ENCODE measurements at regions not wholly inside any gene's neighbourhood (a gene's known extent, or its start where the extent isn't known, plus 50 kb on each side); places are given as distances from the start of the nearest gene placed in this dataset.

DNA sequence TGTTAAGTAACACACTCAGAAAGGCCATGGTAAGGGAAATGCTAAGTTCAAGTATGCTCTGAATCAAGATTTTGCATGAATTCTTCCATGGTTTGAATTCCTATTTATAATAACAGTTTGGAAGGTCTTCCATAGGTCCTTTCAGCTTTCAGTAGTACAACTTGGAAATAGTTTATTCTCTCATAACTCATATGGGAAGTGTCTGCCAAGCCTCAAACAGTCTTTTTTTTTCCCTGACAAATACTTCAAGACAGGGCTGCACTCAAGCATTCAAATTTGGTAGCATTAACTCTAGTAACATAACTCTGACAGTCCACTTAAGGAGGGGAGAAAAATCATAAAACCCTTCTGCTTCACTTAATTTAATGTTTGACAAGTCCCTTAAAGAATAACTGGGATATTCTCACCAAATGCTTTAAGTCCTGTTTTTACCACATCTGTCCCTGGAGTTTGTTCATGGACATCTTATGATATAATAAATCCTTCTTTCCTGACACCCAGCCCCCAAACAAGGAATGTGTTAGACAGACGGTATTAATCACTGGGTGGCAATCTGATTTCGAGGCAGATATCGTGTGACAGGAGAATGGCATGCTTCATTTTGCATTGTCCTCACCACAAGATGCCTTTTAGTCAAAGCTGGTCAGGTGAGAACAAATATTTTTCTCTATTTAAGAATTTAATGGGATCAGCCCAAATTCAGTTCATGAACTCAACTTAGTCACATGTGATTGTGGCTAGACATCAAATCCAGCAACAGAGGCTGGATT lies 165.7 kb downstream of the BMP4 start:
- no CpG with 5 or more reads among the region's 3 CpGs for WGBS (ENCODE audit: extremely low coverage, insufficient coverage, insufficient read length)
- no peak overlapping the region for H3K4me2 ChIP-seq (ENCODE audit: low read length)
- no peak overlapping the region for H3K23ac ChIP-seq (ENCODE audit: low read length)
- no peak overlapping the region for H4K8ac ChIP-seq (ENCODE audit: low read depth, low read length)
- no peak overlapping the region for H3K9ac ChIP-seq (ENCODE audit: low read length)
- no peak overlapping the region for H3K14ac ChIP-seq (ENCODE audit: low read length)
- no peak overlapping the region for H2BK12ac ChIP-seq (ENCODE audit: low read length)
- DNase-seq: no peak
- H3K18ac ChIP-seq (ENCODE audit: low read length): no peak overlapping the region
- H3K4me3 ChIP-seq (ENCODE audit: low read depth, low read length): no peak overlapping the region
- H3K79me2 ChIP-seq (ENCODE audit: control insufficient read depth, insufficient read depth, low read length, poor library complexity): no peaks in the 10 kb centered on the region
- H3K27me3 ChIP-seq (ENCODE audit: insufficient read depth, low read length): no peaks in the 10 kb centered on the region
- H2BK120ac ChIP-seq (ENCODE audit: insufficient read depth, low read length, poor library complexity): no peak overlapping the region
- H4K12ac ChIP-seq (ENCODE audit: low read depth, low read length): no peak overlapping the region
- H3K4ac ChIP-seq (ENCODE audit: low read depth, low read length): no peak overlapping the region
- H3K4me1 ChIP-seq (ENCODE audit: control insufficient read depth in 1 of 2, insufficient read depth in 2 of 2, low read length in 2 of 2): peaks cover 0 to 1% of the 10 kb centered on the region in 2 experiments
- H3K36me3 ChIP-seq (ENCODE audit: control insufficient read depth in 1 of 2, insufficient read depth in 2 of 2, low read length in 2 of 2): no peaks in the 10 kb centered on the region
- no peak overlapping the region for H4K91ac ChIP-seq (ENCODE audit: low read depth, low read length)
- H3K79me1 ChIP-seq (ENCODE audit: low read length): no peaks in the 10 kb centered on the region
- H3K9me3 ChIP-seq (ENCODE audit: insufficient read depth, low read depth, low read length): no peaks in the 10 kb centered on the region
- no peak overlapping the region for H2AFZ ChIP-seq (ENCODE audit: insufficient read depth, low read length, poor library complexity)
- H3K27ac ChIP-seq (ENCODE audit: low read depth, low read length): no peak overlapping the region
- no peak overlapping the region for H2AK5ac ChIP-seq (ENCODE audit: low read length)
- no peak overlapping the region for H2BK5ac ChIP-seq (ENCODE audit: low read depth, low read length, poor library complexity)

DNA sequence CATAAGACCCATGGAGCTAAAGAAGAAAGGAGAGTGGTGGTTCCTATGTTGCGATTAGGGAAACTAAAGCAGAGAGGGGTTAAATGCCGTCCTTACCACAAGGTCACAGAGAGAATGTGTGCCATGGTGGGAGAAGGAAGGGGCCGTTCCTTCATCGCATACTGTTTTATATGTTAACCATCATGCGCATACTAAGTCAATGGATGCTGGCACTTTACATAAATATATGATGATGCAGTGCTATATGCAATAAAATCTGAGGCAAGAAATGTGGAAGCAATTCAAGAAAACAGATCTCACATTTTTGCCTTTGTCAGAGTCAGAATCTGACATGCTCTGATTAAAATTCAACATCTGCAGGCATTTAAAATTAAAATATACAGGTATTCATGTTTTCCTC lies 168.1 kb downstream of the BMP4 start:
- no peak overlapping the region for H3K4me2 ChIP-seq (ENCODE audit: low read length)
- no peak overlapping the region for H3K4me3 ChIP-seq (ENCODE audit: low read depth, low read length)
- H3K79me2 ChIP-seq (ENCODE audit: control insufficient read depth, insufficient read depth, low read length, poor library complexity): no peaks in the 10 kb centered on the region
- no peak overlapping the region for H4K12ac ChIP-seq (ENCODE audit: low read depth, low read length)
- no peak overlapping the region for H4K8ac ChIP-seq (ENCODE audit: low read depth, low read length)
- no peaks in the 10 kb centered on the region for H3K36me3 ChIP-seq (ENCODE audit: control insufficient read depth in 1 of 2, insufficient read depth in 2 of 2, low read length in 2 of 2)
- DNase-seq: no peak
- peaks cover 0 to 1% of the 10 kb centered on the region in 2 experiments for H3K4me1 ChIP-seq (ENCODE audit: control insufficient read depth in 1 of 2, insufficient read depth in 2 of 2, low read length in 2 of 2)
- no peak overlapping the region for H3K18ac ChIP-seq (ENCODE audit: low read length)
- H2BK120ac ChIP-seq (ENCODE audit: insufficient read depth, low read length, poor library complexity): no peak overlapping the region
- no peak overlapping the region for H3K4ac ChIP-seq (ENCODE audit: low read depth, low read length)
- H2AFZ ChIP-seq (ENCODE audit: insufficient read depth, low read length, poor library complexity): no peak overlapping the region
- H3K14ac ChIP-seq (ENCODE audit: low read length): no peak overlapping the region
- no peak overlapping the region for H3K27ac ChIP-seq (ENCODE audit: low read depth, low read length)
- H3K9me3 ChIP-seq (ENCODE audit: insufficient read depth, low read depth, low read length): no peaks in the 10 kb centered on the region
- no peaks in the 10 kb centered on the region for H3K27me3 ChIP-seq (ENCODE audit: insufficient read depth, low read length)
- no peaks in the 10 kb centered on the region for H3K79me1 ChIP-seq (ENCODE audit: low read length)
- H3K23ac ChIP-seq (ENCODE audit: low read length): no peak overlapping the region
- no peak overlapping the region for H2BK12ac ChIP-seq (ENCODE audit: low read length)
- H2AK5ac ChIP-seq (ENCODE audit: low read length): no peak overlapping the region
- H3K9ac ChIP-seq (ENCODE audit: low read length): no peak overlapping the region
- no peak overlapping the region for H2BK5ac ChIP-seq (ENCODE audit: low read depth, low read length, poor library complexity)
- WGBS (ENCODE audit: extremely low coverage, insufficient coverage, insufficient read length): no CpG with 5 or more reads among the region's 5 CpGs
- no peak overlapping the region for H4K91ac ChIP-seq (ENCODE audit: low read depth, low read length)

DNA sequence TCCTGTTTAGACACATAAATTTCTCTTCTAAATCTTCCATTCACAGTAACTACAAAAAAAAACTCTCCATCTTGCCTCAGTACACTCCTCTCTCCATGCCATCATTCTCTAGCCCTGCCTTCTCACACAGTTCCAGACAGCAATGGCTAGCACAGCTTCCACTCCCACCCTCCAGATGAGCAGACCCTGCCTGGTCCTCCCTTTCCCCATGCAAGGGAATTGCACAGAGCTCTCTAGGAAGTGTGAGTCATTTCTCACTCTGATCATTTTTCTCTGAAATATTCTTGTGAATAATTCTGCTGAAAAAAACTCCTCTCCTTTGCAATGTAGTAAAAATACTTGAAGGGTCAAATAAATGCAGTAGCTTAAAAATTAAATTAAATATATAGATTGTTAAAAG lies 170.6 kb downstream of the BMP4 start:
- H2BK120ac ChIP-seq (ENCODE audit: insufficient read depth, low read length, poor library complexity): no peak overlapping the region
- H2BK5ac ChIP-seq (ENCODE audit: low read depth, low read length, poor library complexity): no peak overlapping the region
- no peak overlapping the region for H3K4me3 ChIP-seq (ENCODE audit: low read depth, low read length)
- H4K91ac ChIP-seq (ENCODE audit: low read depth, low read length): no peak overlapping the region
- H3K23ac ChIP-seq (ENCODE audit: low read length): no peak overlapping the region
- peaks cover 0 to under 1% of the 10 kb centered on the region in 2 experiments for H3K4me1 ChIP-seq (ENCODE audit: control insufficient read depth in 1 of 2, insufficient read depth in 2 of 2, low read length in 2 of 2)
- H3K18ac ChIP-seq (ENCODE audit: low read length): no peak overlapping the region
- H2AK5ac ChIP-seq (ENCODE audit: low read length): no peak overlapping the region
- no peak overlapping the region for H3K4me2 ChIP-seq (ENCODE audit: low read length)
- no peak overlapping the region for H4K12ac ChIP-seq (ENCODE audit: low read depth, low read length)
- H3K79me2 ChIP-seq (ENCODE audit: control insufficient read depth, insufficient read depth, low read length, poor library complexity): no peaks in the 10 kb centered on the region
- DNase-seq: no peak
- no peak overlapping the region for H2AFZ ChIP-seq (ENCODE audit: insufficient read depth, low read length, poor library complexity)
- no peak overlapping the region for H3K27ac ChIP-seq (ENCODE audit: low read depth, low read length)
- H4K8ac ChIP-seq (ENCODE audit: low read depth, low read length): no peak overlapping the region
- H3K9ac ChIP-seq (ENCODE audit: low read length): no peak overlapping the region
- H3K14ac ChIP-seq (ENCODE audit: low read length): no peak overlapping the region
- no peaks in the 10 kb centered on the region for H3K9me3 ChIP-seq (ENCODE audit: insufficient read depth, low read depth, low read length)
- no peaks in the 10 kb centered on the region for H3K27me3 ChIP-seq (ENCODE audit: insufficient read depth, low read length)
- H3K36me3 ChIP-seq (ENCODE audit: control insufficient read depth in 1 of 2, insufficient read depth in 2 of 2, low read length in 2 of 2): no peaks in the 10 kb centered on the region
- H3K4ac ChIP-seq (ENCODE audit: low read depth, low read length): no peak overlapping the region
- no peak overlapping the region for H2BK12ac ChIP-seq (ENCODE audit: low read length)
- no peaks in the 10 kb centered on the region for H3K79me1 ChIP-seq (ENCODE audit: low read length)

DNA sequence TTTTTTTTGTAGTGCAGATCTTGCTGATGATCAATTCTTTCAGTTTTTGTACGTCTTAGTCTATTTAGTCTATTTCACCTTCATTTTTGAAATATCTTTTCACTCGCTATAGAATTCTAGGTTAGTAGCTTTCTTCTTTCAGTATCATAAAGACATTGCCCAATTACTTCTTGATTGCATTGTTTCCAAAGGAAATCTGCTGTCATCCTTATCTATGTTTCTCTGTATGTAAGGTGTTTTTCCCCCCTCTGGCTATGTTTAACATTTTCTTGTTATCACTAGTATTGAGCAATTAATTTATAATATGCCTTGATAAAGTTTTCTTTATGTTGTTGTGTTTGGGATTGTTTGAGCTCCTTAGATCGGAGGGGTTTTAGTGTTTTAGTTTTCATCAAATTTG lies 171.9 kb downstream of the BMP4 start:
- WGBS (ENCODE audit: extremely low coverage, insufficient coverage, insufficient read length): no CpG with 5 or more reads among the region's 3 CpGs
- H3K4me3 ChIP-seq (ENCODE audit: low read depth, low read length): no peak overlapping the region
- H3K27ac ChIP-seq (ENCODE audit: low read depth, low read length): no peak overlapping the region
- no peaks in the 10 kb centered on the region for H3K27me3 ChIP-seq (ENCODE audit: insufficient read depth, low read length)
- no peak overlapping the region for H4K8ac ChIP-seq (ENCODE audit: low read depth, low read length)
- H3K9ac ChIP-seq (ENCODE audit: low read length): no peak overlapping the region
- H2BK5ac ChIP-seq (ENCODE audit: low read depth, low read length, poor library complexity): no peak overlapping the region
- DNase-seq: no peak
- H3K4me1 ChIP-seq (ENCODE audit: control insufficient read depth in 1 of 2, insufficient read depth in 2 of 2, low read length in 2 of 2): no peaks in the 10 kb centered on the region
- H3K23ac ChIP-seq (ENCODE audit: low read length): no peak overlapping the region
- H3K4me2 ChIP-seq (ENCODE audit: low read length): no peak overlapping the region
- no peaks in the 10 kb centered on the region for H3K79me2 ChIP-seq (ENCODE audit: control insufficient read depth, insufficient read depth, low read length, poor library complexity)
- H3K18ac ChIP-seq (ENCODE audit: low read length): no peak overlapping the region
- no peak overlapping the region for H2BK12ac ChIP-seq (ENCODE audit: low read length)
- no peak overlapping the region for H2AK5ac ChIP-seq (ENCODE audit: low read length)
- H3K14ac ChIP-seq (ENCODE audit: low read length): no peak overlapping the region
- no peaks in the 10 kb centered on the region for H3K9me3 ChIP-seq (ENCODE audit: insufficient read depth, low read depth, low read length)
- no peak overlapping the region for H2AFZ ChIP-seq (ENCODE audit: insufficient read depth, low read length, poor library complexity)
- no peak overlapping the region for H4K12ac ChIP-seq (ENCODE audit: low read depth, low read length)
- H3K4ac ChIP-seq (ENCODE audit: low read depth, low read length): no peak overlapping the region
- no peak overlapping the region for H4K91ac ChIP-seq (ENCODE audit: low read depth, low read length)
- no peaks in the 10 kb centered on the region for H3K36me3 ChIP-seq (ENCODE audit: control insufficient read depth in 1 of 2, insufficient read depth in 2 of 2, low read length in 2 of 2)
- no peaks in the 10 kb centered on the region for H3K79me1 ChIP-seq (ENCODE audit: low read length)
- H2BK120ac ChIP-seq (ENCODE audit: insufficient read depth, low read length, poor library complexity): no peak overlapping the region
